Tibial nerve (tissue), 4 donors: ENCODE measurements at regions not wholly inside any gene's neighbourhood (a gene's known extent, or its start where the extent isn't known, plus 50 kb on each side); places are given as distances from the start of the nearest gene placed in this dataset.

Experiments
- CTCF ChIP-seq, 5 experiments: fragments of 200-600 bp in 3 of 5; fragments of 450-650 bp in 2 of 5; sonication (generic) in 3 of 5; IDR thresholded peaks; one replicate each; pipeline ENCODE4 v1.5.1; 2016 to 2019; ENCODE audit warnings: antibody characterized with exemption in 5 of 5, mild to moderate bottlenecking in 3 of 5, moderate library complexity in 2 of 5
- EP300 ChIP-seq, 2 donors: sonication (generic); formaldehyde crosslinking; IDR thresholded peaks; one replicate each; pipeline ENCODE4 v1.6.1; 2017; ENCODE audit warnings: antibody characterized with exemption in 2 of 2, mild to moderate bottlenecking in 1 of 2
- POLR2A ChIP-seq, 2 donors: fragments of 450-650 bp; IDR thresholded peaks; one replicate each; pipeline ENCODE4 v1.6.1; 2017; ENCODE audit warnings: antibody characterized with exemption in 2 of 2, mild to moderate bottlenecking in 2 of 2, moderate library complexity in 2 of 2

GRCh38 chr14:27370074-27370473 lies 772.2 kb upstream of the NOVA1 start:
- TF ChIP-seq CTCF (IDR thresholded peaks at IDR 0.05) (no peak), POLR2A (IDR thresholded peaks at IDR 0.05) (no peak), EP300 (IDR thresholded peaks at IDR 0.05) (no peak)
